Parathyroid adenoma (tissue), 2 donors: ENCODE measurements at regions not wholly inside any gene's neighbourhood (a gene's known extent, or its start where the extent isn't known, plus 50 kb on each side); places are given as distances from the start of the nearest gene placed in this dataset.

ENCODE experiments used
- H2AFZ ChIP-seq: fragments of 300-600 bp; sonication (generic); one replicate; pipeline ENCODE4 v1.7.0; 2017; ENCODE audit warnings: antibody characterized with exemption, mild to moderate bottlenecking
- H3K27ac ChIP-seq: fragments of 300-600 bp; sonication (generic); one replicate; pipeline ENCODE4 v1.7.0; 2017
- H3K27me3 ChIP-seq: fragments of 300-600 bp; sonication (generic); one replicate; pipeline ENCODE4 v1.7.0; 2017; ENCODE audit warnings: low read length; ENCODE audit not compliant: control insufficient read depth, insufficient read depth
- H3K36me3 ChIP-seq: fragments of 300-600 bp; sonication (generic); one replicate; pipeline ENCODE4 v1.7.0; 2017; ENCODE audit warnings: low read length; ENCODE audit not compliant: control insufficient read depth, insufficient read depth
- H3K4me1 ChIP-seq: fragments of 300-600 bp; sonication (generic); one replicate; pipeline ENCODE4 v1.7.0; 2017; ENCODE audit warnings: control low read depth
- H3K4me2 ChIP-seq: fragments of 300-600 bp; sonication (generic); one replicate; pipeline ENCODE4 v1.7.0; 2017; ENCODE audit warnings: low read length
- H3K4me3 ChIP-seq: fragments of 300-600 bp; sonication (generic); one replicate; pipeline ENCODE4 v1.7.0; 2017; ENCODE audit warnings: low read depth, low read length
- H3K79me2 ChIP-seq: fragments of 300-600 bp; sonication (generic); one replicate; pipeline ENCODE4 v1.7.0; 2017; ENCODE audit warnings: control low read depth
- H3K9ac ChIP-seq: fragments of 300-600 bp; sonication (generic); one replicate; pipeline ENCODE4 v1.7.0; 2017; ENCODE audit warnings: mild to moderate bottlenecking
- H3K9me3 ChIP-seq: fragments of 300-600 bp; sonication (generic); one replicate; pipeline ENCODE4 v1.7.0; 2017; ENCODE audit warnings: low read length; ENCODE audit not compliant: control insufficient read depth
- TF ChIP-seq, protein P1 (sequence below): fragments of 300-600 bp; sonication (generic); IDR thresholded peaks from one replicate; pipeline ENCODE4 v1.7.0; 2017; ENCODE audit warnings: antibody characterized with exemption, mild to moderate bottlenecking
- donor health status: primary hyperparathyroidism.

DNA sequence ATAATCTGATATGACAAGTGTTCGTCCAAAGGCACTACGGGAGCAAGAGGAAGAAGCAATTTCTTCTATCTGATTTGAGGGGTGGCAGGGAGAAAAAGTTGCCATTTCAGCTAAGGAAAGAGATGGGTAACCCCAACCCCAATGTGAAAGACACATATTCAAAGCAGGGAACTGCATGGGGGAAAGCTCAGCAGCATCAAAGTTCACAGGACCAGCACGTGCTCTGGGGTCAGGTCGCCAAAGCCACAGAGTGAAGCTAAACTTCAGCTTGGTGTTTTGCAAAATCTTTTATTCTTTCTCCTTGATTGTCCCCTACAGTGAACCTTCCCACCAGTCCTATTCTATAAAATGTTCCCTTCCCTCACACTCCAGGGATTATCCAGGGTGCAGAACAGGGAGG lies 112.8 kb upstream of the PPP2R2D start:
- TF ChIP-seq, protein P1, sequence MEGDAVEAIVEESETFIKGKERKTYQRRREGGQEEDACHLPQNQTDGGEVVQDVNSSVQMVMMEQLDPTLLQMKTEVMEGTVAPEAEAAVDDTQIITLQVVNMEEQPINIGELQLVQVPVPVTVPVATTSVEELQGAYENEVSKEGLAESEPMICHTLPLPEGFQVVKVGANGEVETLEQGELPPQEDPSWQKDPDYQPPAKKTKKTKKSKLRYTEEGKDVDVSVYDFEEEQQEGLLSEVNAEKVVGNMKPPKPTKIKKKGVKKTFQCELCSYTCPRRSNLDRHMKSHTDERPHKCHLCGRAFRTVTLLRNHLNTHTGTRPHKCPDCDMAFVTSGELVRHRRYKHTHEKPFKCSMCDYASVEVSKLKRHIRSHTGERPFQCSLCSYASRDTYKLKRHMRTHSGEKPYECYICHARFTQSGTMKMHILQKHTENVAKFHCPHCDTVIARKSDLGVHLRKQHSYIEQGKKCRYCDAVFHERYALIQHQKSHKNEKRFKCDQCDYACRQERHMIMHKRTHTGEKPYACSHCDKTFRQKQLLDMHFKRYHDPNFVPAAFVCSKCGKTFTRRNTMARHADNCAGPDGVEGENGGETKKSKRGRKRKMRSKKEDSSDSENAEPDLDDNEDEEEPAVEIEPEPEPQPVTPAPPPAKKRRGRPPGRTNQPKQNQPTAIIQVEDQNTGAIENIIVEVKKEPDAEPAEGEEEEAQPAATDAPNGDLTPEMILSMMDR = no peak
- H3K27ac ChIP-seq = no peak overlapping the region
- no peak overlapping the region for H3K4me2 ChIP-seq
- H2AFZ ChIP-seq = no peak overlapping the region
- H3K4me3 ChIP-seq = no peak overlapping the region
- H3K36me3 ChIP-seq = no peaks in the 10 kb centered on the region
- no peak overlapping the region for H3K9ac ChIP-seq
- H3K79me2 ChIP-seq = no peaks in the 10 kb centered on the region
- no peaks in the 10 kb centered on the region for H3K27me3 ChIP-seq
- no peaks in the 10 kb centered on the region for H3K4me1 ChIP-seq
- no peaks in the 10 kb centered on the region for H3K9me3 ChIP-seq

DNA sequence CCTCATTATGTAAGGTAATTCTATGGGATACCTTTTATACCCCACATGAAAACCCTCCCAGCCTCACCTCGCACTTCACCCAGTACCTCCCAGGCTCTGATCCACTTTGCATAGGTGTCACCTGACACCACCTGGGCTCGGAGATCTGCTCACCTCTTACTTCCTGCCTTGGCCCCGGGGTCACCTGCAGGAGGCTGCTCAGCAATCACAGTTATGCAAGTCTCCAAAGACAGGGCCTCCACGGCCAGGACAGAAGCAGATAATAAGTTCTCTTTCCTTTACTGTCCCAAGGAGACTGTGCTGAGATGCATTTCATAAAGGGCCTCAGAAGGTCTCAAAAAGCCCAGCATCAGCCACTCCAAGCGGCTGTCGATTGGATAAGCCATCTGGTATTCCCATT lies 112.4 kb upstream of the PPP2R2D start:
- H3K4me3 ChIP-seq = no peak overlapping the region
- H3K79me2 ChIP-seq = no peaks in the 10 kb centered on the region
- no peaks in the 10 kb centered on the region for H3K27me3 ChIP-seq
- H3K9ac ChIP-seq = no peak overlapping the region
- no peak overlapping the region for H2AFZ ChIP-seq
- no peaks in the 10 kb centered on the region for H3K36me3 ChIP-seq
- H3K9me3 ChIP-seq = no peaks in the 10 kb centered on the region
- no peaks in the 10 kb centered on the region for H3K4me1 ChIP-seq
- TF ChIP-seq, protein P1 = no peak
- no peak overlapping the region for H3K27ac ChIP-seq
- no peak overlapping the region for H3K4me2 ChIP-seq

DNA sequence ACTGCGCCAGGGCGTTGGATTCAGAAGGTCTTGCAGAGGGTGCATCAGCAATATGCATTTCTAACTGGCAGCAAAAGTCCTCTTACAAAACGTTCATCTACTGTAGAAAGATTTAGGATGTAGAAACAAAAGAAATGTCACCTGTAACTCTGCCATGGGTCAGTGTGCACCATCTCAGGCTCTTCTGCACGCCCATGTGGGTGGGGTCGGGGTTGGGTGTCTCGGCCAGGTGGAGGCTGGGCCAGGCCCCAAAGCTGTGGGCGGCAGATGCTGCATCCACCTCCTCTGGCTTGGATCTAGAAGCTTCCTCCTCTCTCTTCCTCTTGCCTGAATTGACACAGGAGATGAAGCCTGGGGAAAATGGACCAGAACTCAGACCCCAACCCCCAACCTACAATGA lies 111.3 kb upstream of the PPP2R2D start:
- Histone ChIP-seq H3K4me2 (no peak overlapping the region), H3K9me3 (no peaks in the 10 kb centered on the region), H3K79me2 (no peaks in the 10 kb centered on the region), H3K27ac (no peak overlapping the region), H3K4me3 (no peak overlapping the region), H3K9ac (no peak overlapping the region), H2AFZ (no peak overlapping the region), H3K27me3 (no peaks in the 10 kb centered on the region), H3K36me3 (no peaks in the 10 kb centered on the region), H3K4me1 (no peaks in the 10 kb centered on the region)
- TF ChIP-seq, protein P1 = no peak

DNA sequence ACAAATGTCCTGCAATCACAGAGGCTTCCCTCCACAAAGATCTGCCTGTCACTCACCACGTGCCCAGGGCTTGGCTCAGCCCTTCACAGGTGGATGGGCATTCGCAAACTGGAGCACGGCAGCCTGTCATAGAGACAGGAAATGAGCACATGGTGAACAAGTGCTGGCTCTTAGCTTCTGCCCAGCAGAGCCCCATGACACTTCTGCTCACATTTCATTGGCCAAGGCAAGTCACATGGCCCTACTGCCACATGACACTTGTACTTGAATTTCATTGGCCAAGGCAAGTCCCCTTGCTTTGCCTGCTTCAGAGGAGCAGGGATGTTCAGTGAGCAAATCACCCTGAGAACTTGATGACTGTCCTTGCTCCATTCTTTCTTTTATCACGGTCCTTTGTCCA lies 110.8 kb upstream of the PPP2R2D start:
- Histone ChIP-seq H3K4me3 (no peak overlapping the region), H3K9ac (no peak overlapping the region), H2AFZ (no peak overlapping the region), H3K4me1 (no peaks in the 10 kb centered on the region), H3K27me3 (no peaks in the 10 kb centered on the region), H3K9me3 (no peaks in the 10 kb centered on the region), H3K36me3 (no peaks in the 10 kb centered on the region), H3K27ac (no peak overlapping the region), H3K4me2 (no peak overlapping the region), H3K79me2 (no peaks in the 10 kb centered on the region)
- TF ChIP-seq, protein P1 = no peak

DNA sequence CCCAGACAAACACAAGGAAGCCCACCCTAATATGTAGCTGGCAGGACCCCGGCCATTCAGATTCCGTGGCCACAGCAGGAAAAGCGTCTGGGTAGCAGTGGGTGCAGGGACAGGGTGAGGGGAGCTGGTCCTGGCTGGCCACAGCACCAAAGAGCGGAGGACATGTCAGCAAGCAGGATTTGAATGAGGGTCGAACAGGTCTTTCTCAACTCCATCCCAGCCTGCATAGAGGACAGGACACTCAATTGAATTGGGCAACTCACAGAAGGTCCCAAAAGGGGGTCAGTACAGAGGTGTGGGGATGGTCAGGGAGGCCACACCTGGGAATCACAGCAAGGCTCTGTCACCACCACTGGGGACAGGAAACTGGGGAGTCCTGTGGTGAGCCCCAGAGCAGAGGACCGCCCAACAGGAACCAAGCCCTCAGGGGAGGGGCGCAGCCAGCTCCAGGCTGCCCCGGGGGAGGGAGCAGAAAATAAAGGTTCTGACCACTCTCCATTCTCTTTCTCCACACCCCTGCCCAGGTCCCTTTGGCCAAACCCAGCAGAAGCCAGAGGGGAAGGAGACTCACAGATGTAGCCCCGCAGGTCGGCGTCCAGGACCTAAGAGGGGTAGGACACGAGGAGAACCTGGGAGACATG lies 108.7 kb upstream of the PPP2R2D start:
- no peak overlapping the region for H3K4me3 ChIP-seq
- H3K4me2 ChIP-seq = no peak overlapping the region
- TF ChIP-seq, protein P1 = no peak
- H3K9me3 ChIP-seq = no peaks in the 10 kb centered on the region
- H3K27ac ChIP-seq = no peak overlapping the region
- no peaks in the 10 kb centered on the region for H3K79me2 ChIP-seq
- H3K4me1 ChIP-seq = no peaks in the 10 kb centered on the region
- no peaks in the 10 kb centered on the region for H3K36me3 ChIP-seq
- no peak overlapping the region for H3K9ac ChIP-seq
- no peak overlapping the region for H2AFZ ChIP-seq
- H3K27me3 ChIP-seq = no peaks in the 10 kb centered on the region
